H9 (cell line): ENCODE measurements at regions not wholly inside any gene's neighbourhood (a gene's known extent, or its start where the extent isn't known, plus 50 kb on each side); places are given as distances from the start of the nearest gene placed in this dataset.

Source experiments
- DNase-seq: peaks from one replicate; pipeline ENCODE4 v3.0.0-alpha.2; 2017
- H2AFZ ChIP-seq: one replicate; pipeline ENCODE4 v1.6.1; 2013; ENCODE audit warnings: mild to moderate bottlenecking, low read length, control low read depth, moderate library complexity
- H2AK5ac ChIP-seq: 2 replicates; pipeline ENCODE4 v1.6.1; 2013; ENCODE audit warnings: low read length, control low read depth, mixed read lengths; ENCODE audit not compliant: insufficient read length
- H2BK120ac ChIP-seq: one replicate; pipeline ENCODE4 v1.6.1; 2013; ENCODE audit warnings: low read depth, mild to moderate bottlenecking, low read length, control low read depth, inconsistent platforms; ENCODE audit not compliant: poor library complexity, severe bottlenecking
- H2BK12ac ChIP-seq: 2 replicates; pipeline ENCODE4 v1.6.1; 2013; ENCODE audit warnings: low read length, control low read depth, mixed read lengths, low read depth; ENCODE audit not compliant: insufficient read length
- H2BK15ac ChIP-seq: 2 replicates; pipeline ENCODE4 v1.6.1; 2013; ENCODE audit warnings: low read depth, low read length, control low read depth
- H2BK20ac ChIP-seq: one replicate; pipeline ENCODE4 v1.6.1; 2013; ENCODE audit warnings: low read depth, mild to moderate bottlenecking, low read length, control low read depth, inconsistent platforms; ENCODE audit not compliant: poor library complexity, severe bottlenecking
- H2BK5ac ChIP-seq: 2 replicates; pipeline ENCODE4 v1.6.1; 2013; ENCODE audit warnings: low read length, control low read depth, mixed read lengths; ENCODE audit not compliant: insufficient read length
- H3K14ac ChIP-seq: 2 replicates; pipeline ENCODE4 v1.6.1; 2013; ENCODE audit warnings: low read length, control low read depth; ENCODE audit not compliant: insufficient read depth
- H3K18ac ChIP-seq: 2 replicates; pipeline ENCODE4 v1.6.1; 2013; ENCODE audit warnings: low read depth, mild to moderate bottlenecking, mixed read lengths, low read length, control low read depth; ENCODE audit not compliant: insufficient read length
- H3K23ac ChIP-seq: 2 replicates; pipeline ENCODE4 v1.6.1; 2013; ENCODE audit warnings: low read length, control low read depth, mixed read lengths, low read depth; ENCODE audit not compliant: insufficient read length
- H3K23me2 ChIP-seq: 2 replicates; pipeline ENCODE4 v1.6.1; 2013; ENCODE audit warnings: low read depth, mild to moderate bottlenecking, mixed read lengths, low read length, control low read depth; ENCODE audit not compliant: insufficient read length, poor library complexity, severe bottlenecking
- H3K27ac ChIP-seq: 2 replicates; pipeline ENCODE4 v1.5.1; 2013; ENCODE audit warnings: low read length, control low read depth, mixed read lengths, low read depth; ENCODE audit not compliant: insufficient read length
- H3K27me3 ChIP-seq: 2 replicates; pipeline ENCODE4 v1.6.1; 2013; ENCODE audit warnings: low read length, control low read depth, inconsistent platforms; ENCODE audit not compliant: insufficient read depth
- H3K4ac ChIP-seq: 2 replicates; pipeline ENCODE4 v1.6.1; 2013; ENCODE audit warnings: low read depth, mild to moderate bottlenecking, control low read depth, inconsistent platforms, low read length, moderate library complexity
- H3K4me1 ChIP-seq: 2 replicates; pipeline ENCODE4 v1.6.1; 2013; ENCODE audit warnings: low read length, control low read depth, inconsistent platforms; ENCODE audit not compliant: insufficient read depth
- H3K4me2 ChIP-seq: 2 replicates; pipeline ENCODE4 v1.6.1; 2013; ENCODE audit warnings: low read length, control low read depth, mixed read lengths; ENCODE audit not compliant: insufficient read length, insufficient read depth
- H3K56ac ChIP-seq: 2 replicates; pipeline ENCODE4 v1.6.1; 2013; ENCODE audit warnings: low read depth, mild to moderate bottlenecking, mixed read lengths, low read length, control low read depth; ENCODE audit not compliant: insufficient read length
- H3K79me1 ChIP-seq: 2 replicates; pipeline ENCODE4 v1.6.1; 2013; ENCODE audit warnings: low read depth, mild to moderate bottlenecking, moderate library complexity, low read length, control low read depth, inconsistent platforms; ENCODE audit not compliant: insufficient read depth, poor library complexity, severe bottlenecking
- H3K79me2 ChIP-seq: 2 replicates; pipeline ENCODE4 v1.6.1; 2013; ENCODE audit warnings: low read length, control low read depth, inconsistent platforms; ENCODE audit not compliant: insufficient read depth
- H3K9ac ChIP-seq: 2 replicates; pipeline ENCODE4 v1.6.1; 2013; ENCODE audit warnings: low read length, control low read depth, mixed read lengths; ENCODE audit not compliant: insufficient read length; ENCODE audit errors: extremely low read depth
- H3K9me3 ChIP-seq: one replicate; pipeline ENCODE4 v1.6.1; 2013; ENCODE audit warnings: low read depth, low read length, inconsistent platforms; ENCODE audit not compliant: control insufficient read depth
- H3T11ph ChIP-seq: one replicate; pipeline ENCODE4 v1.6.1; 2013; ENCODE audit warnings: mild to moderate bottlenecking, low read length, control low read depth, inconsistent platforms
- H4K20me1 ChIP-seq: one replicate; pipeline ENCODE4 v1.6.1; 2013; ENCODE audit not compliant: control insufficient read depth, insufficient read length, insufficient read depth
- H4K5ac ChIP-seq: 2 replicates; pipeline ENCODE4 v1.6.1; 2013; ENCODE audit warnings: low read depth, mild to moderate bottlenecking, mixed read lengths, low read length, control low read depth; ENCODE audit not compliant: insufficient read length
- H4K8ac ChIP-seq: replicated peaks from 2 replicates; pipeline ENCODE4 v1.6.1; 2013; ENCODE audit warnings: low read length, control low read depth, mixed read lengths, low read depth; ENCODE audit not compliant: insufficient read length
- H4K91ac ChIP-seq: 2 replicates; pipeline ENCODE4 v1.6.1; 2013; ENCODE audit warnings: low read depth, mild to moderate bottlenecking, moderate library complexity, mixed read lengths, low read length, control low read depth; ENCODE audit not compliant: insufficient read length
- H3K27ac Mint-ChIP-seq, 3 experiments: 2 replicates in 2 of 3; 3 replicates in 1 of 3; pipeline ENCODE4 v1.8.0; 2020 to 2021; ENCODE audit warnings: mixed read lengths in 3 of 3, mild to moderate bottlenecking in 1 of 3, moderate library complexity in 1 of 3
- H3K27me3 Mint-ChIP-seq: 2 replicates; pipeline ENCODE4 v1.8.0; 2021; ENCODE audit warnings: low read depth, mild to moderate bottlenecking, moderate library complexity, mixed read lengths
- H3K36me3 Mint-ChIP-seq, 3 experiments: 2 replicates in 2 of 3; 3 replicates in 1 of 3; pipeline ENCODE4 v1.8.0; 2020 to 2021; ENCODE audit warnings: low read depth in 3 of 3, mixed read lengths in 3 of 3; ENCODE audit not compliant: insufficient read depth in 1 of 3
- H3K4me1 Mint-ChIP-seq, 2 experiments: 2 replicates each; pipeline ENCODE4 v1.8.0; 2020; ENCODE audit warnings: mixed read lengths in 2 of 2
- H3K4me3 Mint-ChIP-seq, 2 experiments: 2 replicates in 1 of 2; 3 replicates in 1 of 2; pipeline ENCODE4 v1.8.0; 2020 to 2021; ENCODE audit warnings: mild to moderate bottlenecking in 2 of 2, mixed read lengths in 2 of 2, moderate library complexity in 1 of 2
- H3K9me3 Mint-ChIP-seq, 2 experiments: 2 replicates in 1 of 2; 3 replicates in 1 of 2; pipeline ENCODE4 v1.8.0; 2020; ENCODE audit warnings: mild to moderate bottlenecking in 2 of 2, mixed read lengths in 2 of 2, moderate library complexity in 1 of 2
- WGBS: extraction: QIAGEN DNeasy Blood & Tissue Kit; methylation state at CpG from one replicate; pipeline ENCODE4 v1.1.7; 2013; ENCODE audit warnings: missing lambda C conversion rate, low lambda C conversion rate, mixed read lengths; ENCODE audit not compliant: insufficient read length; ENCODE audit errors: extremely low coverage; 5-methylcytosine and 5-hydroxymethylcytosine counted together
- TF ChIP-seq, protein P1 (sequence below): fragments of 200-600 bp; sonication (generic); conservative IDR thresholded peaks from 3 replicates; pipeline ENCODE4 v1.8.0; 2021; ENCODE audit warnings: antibody characterized with exemption, mild to moderate bottlenecking

DNA sequence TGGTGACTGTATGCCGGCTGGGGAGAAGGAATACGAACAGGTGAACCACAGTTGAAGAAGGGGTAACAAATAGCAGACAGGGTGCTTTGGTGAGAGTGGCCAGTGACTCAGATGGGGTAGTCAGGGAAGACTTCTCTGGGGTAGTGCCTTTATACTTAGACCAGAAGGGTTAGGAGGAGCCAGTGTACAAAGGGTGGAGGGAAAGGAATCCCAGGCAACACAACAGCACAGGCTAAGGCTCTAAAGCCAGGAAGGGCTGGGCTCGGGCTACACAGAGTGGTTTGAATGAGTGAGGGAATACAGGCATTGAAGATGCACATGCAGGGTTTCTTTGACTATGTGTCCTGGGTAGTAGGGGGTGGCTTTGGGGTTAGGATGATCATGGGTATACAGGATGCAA lies 70.6 kb upstream of the CXCL14 start:
- H4K8ac ChIP-seq, result no peak overlapping the region
- H2BK120ac ChIP-seq, result no peak overlapping the region
- H3K4ac ChIP-seq, result no peak overlapping the region
- H2AFZ ChIP-seq, result no peak overlapping the region
- H3K9me3 Mint-ChIP-seq, result no peaks in the 10 kb centered on the region
- H3K14ac ChIP-seq, result no peak overlapping the region
- no peak overlapping the region for H3K27ac Mint-ChIP-seq
- no peak overlapping the region for H3K18ac ChIP-seq
- no peak overlapping the region for H3K23ac ChIP-seq
- H3K9ac ChIP-seq, result no peak overlapping the region
- no CpG with 5 or more reads among the region's 3 CpGs for WGBS
- H2BK12ac ChIP-seq, result no peak overlapping the region
- H4K20me1 ChIP-seq, result peaks cover 2% of the 10 kb centered on the region
- no peak overlapping the region for H2BK20ac ChIP-seq
- H2BK5ac ChIP-seq, result no peak overlapping the region
- H3K27me3 ChIP-seq, result no peaks in the 10 kb centered on the region
- H2AK5ac ChIP-seq, result no peak overlapping the region
- no peaks in the 10 kb centered on the region for H3K79me1 ChIP-seq
- H4K5ac ChIP-seq, result no peak overlapping the region
- no peak overlapping the region for H3T11ph ChIP-seq
- no peaks in the 10 kb centered on the region for H3K23me2 ChIP-seq
- H3K27ac ChIP-seq, result no peak overlapping the region
- no peaks in the 10 kb centered on the region for H3K36me3 Mint-ChIP-seq
- TF ChIP-seq, protein P1, sequence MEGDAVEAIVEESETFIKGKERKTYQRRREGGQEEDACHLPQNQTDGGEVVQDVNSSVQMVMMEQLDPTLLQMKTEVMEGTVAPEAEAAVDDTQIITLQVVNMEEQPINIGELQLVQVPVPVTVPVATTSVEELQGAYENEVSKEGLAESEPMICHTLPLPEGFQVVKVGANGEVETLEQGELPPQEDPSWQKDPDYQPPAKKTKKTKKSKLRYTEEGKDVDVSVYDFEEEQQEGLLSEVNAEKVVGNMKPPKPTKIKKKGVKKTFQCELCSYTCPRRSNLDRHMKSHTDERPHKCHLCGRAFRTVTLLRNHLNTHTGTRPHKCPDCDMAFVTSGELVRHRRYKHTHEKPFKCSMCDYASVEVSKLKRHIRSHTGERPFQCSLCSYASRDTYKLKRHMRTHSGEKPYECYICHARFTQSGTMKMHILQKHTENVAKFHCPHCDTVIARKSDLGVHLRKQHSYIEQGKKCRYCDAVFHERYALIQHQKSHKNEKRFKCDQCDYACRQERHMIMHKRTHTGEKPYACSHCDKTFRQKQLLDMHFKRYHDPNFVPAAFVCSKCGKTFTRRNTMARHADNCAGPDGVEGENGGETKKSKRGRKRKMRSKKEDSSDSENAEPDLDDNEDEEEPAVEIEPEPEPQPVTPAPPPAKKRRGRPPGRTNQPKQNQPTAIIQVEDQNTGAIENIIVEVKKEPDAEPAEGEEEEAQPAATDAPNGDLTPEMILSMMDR, result no peak
- H3K27me3 Mint-ChIP-seq, result no peaks in the 10 kb centered on the region
- H3K4me1 Mint-ChIP-seq, result no peaks in the 10 kb centered on the region
- no peak for DNase-seq
- H3K79me2 ChIP-seq, result no peaks in the 10 kb centered on the region
- no peak overlapping the region for H3K56ac ChIP-seq
- H4K91ac ChIP-seq, result no peak overlapping the region
- no peak overlapping the region for H3K4me2 ChIP-seq
- no peak overlapping the region; a peak in 1 of 5 replicates for H3K4me3 Mint-ChIP-seq
- H3K9me3 ChIP-seq, result no peaks in the 10 kb centered on the region
- H3K4me1 ChIP-seq, result no peaks in the 10 kb centered on the region
- no peak overlapping the region for H2BK15ac ChIP-seq
